Thoracic aorta (tissue), 2 donors: ENCODE measurements at regions not wholly inside any gene's neighbourhood (a gene's known extent, or its start where the extent isn't known, plus 50 kb on each side); places are given as distances from the start of the nearest gene placed in this dataset.
A peak's percentile ranks its signal among the peaks of the same experiment; 100 is the strongest.

Experiments
- ATAC-seq: fragments of 150-250 bp; one replicate; pipeline ENCODE4 v1.8.0; 2017; ENCODE audit warnings: low read depth; ENCODE audit not compliant: insufficient number of reproducible peaks, low FRiP score
- DNase-seq: peaks from one replicate; pipeline ENCODE4 v3.0.0-alpha.2; 2020; ENCODE audit warnings: low spot score
- H3K27ac ChIP-seq, 2 donors: fragments of 200-600 bp; sonication (generic); 1 replicate in 1 of 2; 2 replicates in 1 of 2; pipeline ENCODE4 v1.5.1; 2016; ENCODE audit warnings: mild to moderate bottlenecking in 2 of 2, moderate library complexity in 2 of 2
- H3K27me3 ChIP-seq: fragments of 200-600 bp; sonication (generic); replicated peaks from 2 replicates; pipeline ENCODE4 v1.6.0; 2016; ENCODE audit warnings: mild to moderate bottlenecking; ENCODE audit not compliant: insufficient read depth
- H3K36me3 ChIP-seq: fragments of 200-600 bp; sonication (generic); one replicate; pipeline ENCODE4 v1.5.1; 2016
- H3K4me1 ChIP-seq, 2 donors: fragments of 200-600 bp; sonication (generic); 1 replicate in 1 of 2; 2 replicates in 1 of 2; pipeline versions ENCODE4 v1.5.1 to v1.6.0; 2016; ENCODE audit warnings: low read depth in 2 of 2, mild to moderate bottlenecking in 1 of 2; ENCODE audit not compliant: control insufficient read depth in 1 of 2
- H3K4me3 ChIP-seq: fragments of 200-600 bp; sonication (generic); 2 replicates; pipeline ENCODE4 v1.5.1; 2016; ENCODE audit warnings: mild to moderate bottlenecking
- H3K9me3 ChIP-seq: fragments of 200-600 bp; sonication (generic); 2 replicates; pipeline ENCODE4 v1.5.1; 2016
- CTCF ChIP-seq: fragments of 200-600 bp; sonication (generic); IDR thresholded peaks from one replicate; pipeline ENCODE4 v1.5.1; 2019; ENCODE audit warnings: antibody characterized with exemption

- TF ChIP-seq CTCF = peak; percentile 51
- no peaks in the 10 kb centered on the region for H3K4me1 ChIP-seq
- H3K27me3 ChIP-seq = no peaks in the 10 kb centered on the region
- DNase-seq = no peak
- H3K9me3 ChIP-seq = peaks cover 6% of the 10 kb centered on the region
- no peaks in the 10 kb centered on the region for H3K36me3 ChIP-seq
- ATAC-seq = no peak
- no peak overlapping the region for H3K27ac ChIP-seq
- H3K4me3 ChIP-seq = no peak overlapping the region
These were observed 56.7 kb upstream of the RAB38 start for GRCh38 chr11:88231894-88232482.

GRCh38 chr11:88229303-88229702, 54.1 kb upstream of the RAB38 start:
- peaks cover 12% of the 10 kb centered on the region for H3K9me3 ChIP-seq
- no peak overlapping the region for H3K27ac ChIP-seq
- no peak for TF ChIP-seq CTCF
- H3K4me1 ChIP-seq = no peaks in the 10 kb centered on the region
- no peak for ATAC-seq
- H3K4me3 ChIP-seq = no peak overlapping the region
- no peak for DNase-seq
- no peaks in the 10 kb centered on the region for H3K36me3 ChIP-seq
- no peaks in the 10 kb centered on the region for H3K27me3 ChIP-seq
